Loucy (cell line): ENCODE measurements at regions not wholly inside any gene's neighbourhood (a gene's known extent, or its start where the extent isn't known, plus 50 kb on each side); places are given as distances from the start of the nearest gene placed in this dataset.

Experiments used
- CTCF ChIP-seq: fragments of 200-600 bp; sonication (generic); conservative IDR thresholded peaks from 2 replicates; pipeline ENCODE4 v1.5.1; 2014; ENCODE audit warnings: mild to moderate bottlenecking, antibody characterized with exemption, low read length
- EZH2phosphoT487 ChIP-seq: fragments of 200-600 bp; IDR thresholded peaks from 2 replicates; pipeline ENCODE4 v1.6.1; 2018; ENCODE audit warnings: antibody characterized with exemption, mild to moderate bottlenecking, moderate library complexity, borderline replicate concordance

DNA sequence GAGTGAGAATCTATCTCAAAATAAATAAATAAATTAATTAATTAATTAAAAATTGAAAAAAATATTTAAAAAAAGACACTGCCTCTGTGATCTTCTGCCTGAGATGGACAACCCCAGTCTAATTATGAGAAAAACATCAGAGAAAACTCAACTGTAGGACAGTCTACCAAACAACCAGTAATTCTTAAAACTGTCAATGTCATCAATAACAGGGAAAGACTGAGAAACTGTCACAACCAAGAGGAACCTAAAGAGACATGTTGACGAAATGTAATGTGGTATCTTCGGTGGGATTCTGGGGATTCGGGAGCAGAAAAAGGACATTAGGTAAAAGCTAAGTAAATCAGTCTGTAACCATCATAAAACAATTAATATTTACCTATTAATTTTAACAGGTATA, 265.4 kb upstream of the LMCD1 start:
- TF ChIP-seq CTCF = no peak
- no peak for TF ChIP-seq EZH2phosphoT487
